D341Med (cell line): ENCODE measurements at regions not wholly inside any gene's neighbourhood (a gene's known extent, or its start where the extent isn't known, plus 50 kb on each side); places are given as distances from the start of the nearest gene placed in this dataset.

ENCODE experiments used
- DNase-seq: peaks from one replicate; pipeline ENCODE4 v3.0.0; 2012; ENCODE audit warnings: low spot score

DNA sequence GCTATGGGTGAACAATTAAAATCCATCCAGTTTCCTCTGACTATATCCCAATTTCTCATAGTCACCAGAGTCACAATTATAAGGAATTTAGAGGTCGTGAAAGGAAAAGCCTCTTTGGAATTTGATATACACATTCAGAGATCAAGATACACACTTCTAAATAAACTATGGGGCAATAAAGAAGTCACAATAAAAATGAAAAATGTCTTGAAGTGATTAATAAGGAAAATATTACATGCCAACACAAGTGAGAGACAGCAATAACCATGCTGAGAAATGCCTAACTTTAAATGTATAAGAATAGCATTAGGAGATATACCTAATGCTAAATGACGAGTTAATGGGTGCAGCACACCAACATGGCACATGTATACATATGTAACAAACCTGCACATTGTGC is 54.9 kb upstream of the ADAMTS19 start:
- DNase-seq = no peak

- no peak for DNase-seq
Observed at GRCh38 chr5:129406440-129406839, 53.7 kb upstream of the ADAMTS19 start.
